ENCODE measurements at regions not wholly inside any gene's neighbourhood (a gene's known extent, or its start where the extent isn't known, plus 50 kb on each side); places are given as distances from the start of the nearest gene placed in this dataset.

DNA sequence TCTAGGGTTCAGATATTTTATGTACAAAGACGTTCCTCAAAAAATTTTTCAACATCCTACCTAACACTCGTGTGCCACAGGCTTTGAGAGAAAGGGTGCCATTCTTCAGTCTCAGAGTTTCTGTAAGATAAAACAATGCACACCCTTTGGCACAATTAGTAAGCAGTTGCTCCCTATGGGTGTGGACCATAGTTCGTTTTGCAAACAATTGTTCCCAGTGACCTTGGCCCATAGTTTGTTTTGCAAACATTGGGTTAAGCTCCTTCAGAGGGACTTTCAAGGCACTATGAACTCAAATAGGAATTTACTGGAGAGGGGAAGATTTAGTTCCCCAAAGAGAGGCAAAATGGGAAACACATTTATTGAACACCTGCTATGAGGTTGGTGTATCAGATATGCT, 220.3 kb upstream of the CA10 start (continued):
- TF ChIP-seq ZNF768 (CRISPR knock-in tag; IDR thresholded peaks at IDR 0.05) (no peak), DMAP1 (CRISPR knock-in tag; IDR thresholded peaks at IDR 0.05) (no peak), EED (CRISPR knock-in tag; IDR thresholded peaks at IDR 0.05) (no peak), TARDBP (CRISPR knock-in tag; IDR thresholded peaks at IDR 0.05) (no peak), SIN3B (IDR thresholded peaks at IDR 0.05; ENCODE audit: low read length) (no peak), ZNF468 (CRISPR knock-in tag; IDR thresholded peaks at IDR 0.05) (no peak), ZIK1 (CRISPR knock-in tag; IDR thresholded peaks at IDR 0.05; ENCODE audit: borderline replicate concordance, low read depth) (no peak), JDP2 (CRISPR knock-in tag; IDR thresholded peaks at IDR 0.05; ENCODE audit: borderline replicate concordance) (no peak), HDAC6 (IDR thresholded peaks at IDR 0.05; ENCODE audit: low read depth, low read length) (no peak), ZNF235 (CRISPR knock-in tag; IDR thresholded peaks at IDR 0.05; ENCODE audit: borderline replicate concordance) (no peak), ZNF337 (CRISPR knock-in tag; IDR thresholded peaks at IDR 0.05; ENCODE audit: borderline replicate concordance, low read depth) (no peak), SSRP1 (CRISPR knock-in tag; IDR thresholded peaks at IDR 0.05) (no peak), ZSCAN5A (CRISPR knock-in tag; IDR thresholded peaks at IDR 0.05; ENCODE audit: borderline replicate concordance) (no peak), SOX5 (CRISPR knock-in tag; IDR thresholded peaks at IDR 0.05; ENCODE audit: borderline replicate concordance) (peak; percentile 78), PAF1 (CRISPR knock-in tag; IDR thresholded peaks at IDR 0.05) (no peak), ZNF205 (CRISPR knock-in tag; IDR thresholded peaks at IDR 0.05) (no peak), THYN1 (CRISPR knock-in tag; IDR thresholded peaks at IDR 0.05; ENCODE audit: borderline replicate concordance, low read depth) (no peak), PPARG (CRISPR knock-in tag; conservative IDR thresholded peaks at IDR 0.05) (0 out of 2 replicates have a peak, but pooled peaks have one; percentile 27), MEIS2 (CRISPR knock-in tag; IDR thresholded peaks at IDR 0.05) (no peak), TGIF2 (CRISPR knock-in tag; IDR thresholded peaks at IDR 0.05) (no peak), HNF4A (CRISPR knock-in tag; IDR thresholded peaks at IDR 0.05) (0 out of 2 replicates have a peak, but pooled peaks have one; percentile 17), MAF1 (CRISPR knock-in tag; IDR thresholded peaks at IDR 0.05; ENCODE audit: borderline replicate concordance) (no peak), SOX6 (IDR thresholded peaks at IDR 0.05) (no peak), SOX6 (CRISPR knock-in tag; IDR thresholded peaks at IDR 0.05) (peak; percentile 75), ZNF567 (CRISPR knock-in tag; IDR thresholded peaks at IDR 0.05; ENCODE audit: borderline replicate concordance) (no peak), ZNF354B (CRISPR knock-in tag; IDR thresholded peaks at IDR 0.05) (no peak), ZNF589 (CRISPR knock-in tag; conservative IDR thresholded peaks at IDR 0.05) (no peak), XBP1 (CRISPR knock-in tag; IDR thresholded peaks at IDR 0.05) (no peak)
- TF ChIP-seq, protein P1, sequence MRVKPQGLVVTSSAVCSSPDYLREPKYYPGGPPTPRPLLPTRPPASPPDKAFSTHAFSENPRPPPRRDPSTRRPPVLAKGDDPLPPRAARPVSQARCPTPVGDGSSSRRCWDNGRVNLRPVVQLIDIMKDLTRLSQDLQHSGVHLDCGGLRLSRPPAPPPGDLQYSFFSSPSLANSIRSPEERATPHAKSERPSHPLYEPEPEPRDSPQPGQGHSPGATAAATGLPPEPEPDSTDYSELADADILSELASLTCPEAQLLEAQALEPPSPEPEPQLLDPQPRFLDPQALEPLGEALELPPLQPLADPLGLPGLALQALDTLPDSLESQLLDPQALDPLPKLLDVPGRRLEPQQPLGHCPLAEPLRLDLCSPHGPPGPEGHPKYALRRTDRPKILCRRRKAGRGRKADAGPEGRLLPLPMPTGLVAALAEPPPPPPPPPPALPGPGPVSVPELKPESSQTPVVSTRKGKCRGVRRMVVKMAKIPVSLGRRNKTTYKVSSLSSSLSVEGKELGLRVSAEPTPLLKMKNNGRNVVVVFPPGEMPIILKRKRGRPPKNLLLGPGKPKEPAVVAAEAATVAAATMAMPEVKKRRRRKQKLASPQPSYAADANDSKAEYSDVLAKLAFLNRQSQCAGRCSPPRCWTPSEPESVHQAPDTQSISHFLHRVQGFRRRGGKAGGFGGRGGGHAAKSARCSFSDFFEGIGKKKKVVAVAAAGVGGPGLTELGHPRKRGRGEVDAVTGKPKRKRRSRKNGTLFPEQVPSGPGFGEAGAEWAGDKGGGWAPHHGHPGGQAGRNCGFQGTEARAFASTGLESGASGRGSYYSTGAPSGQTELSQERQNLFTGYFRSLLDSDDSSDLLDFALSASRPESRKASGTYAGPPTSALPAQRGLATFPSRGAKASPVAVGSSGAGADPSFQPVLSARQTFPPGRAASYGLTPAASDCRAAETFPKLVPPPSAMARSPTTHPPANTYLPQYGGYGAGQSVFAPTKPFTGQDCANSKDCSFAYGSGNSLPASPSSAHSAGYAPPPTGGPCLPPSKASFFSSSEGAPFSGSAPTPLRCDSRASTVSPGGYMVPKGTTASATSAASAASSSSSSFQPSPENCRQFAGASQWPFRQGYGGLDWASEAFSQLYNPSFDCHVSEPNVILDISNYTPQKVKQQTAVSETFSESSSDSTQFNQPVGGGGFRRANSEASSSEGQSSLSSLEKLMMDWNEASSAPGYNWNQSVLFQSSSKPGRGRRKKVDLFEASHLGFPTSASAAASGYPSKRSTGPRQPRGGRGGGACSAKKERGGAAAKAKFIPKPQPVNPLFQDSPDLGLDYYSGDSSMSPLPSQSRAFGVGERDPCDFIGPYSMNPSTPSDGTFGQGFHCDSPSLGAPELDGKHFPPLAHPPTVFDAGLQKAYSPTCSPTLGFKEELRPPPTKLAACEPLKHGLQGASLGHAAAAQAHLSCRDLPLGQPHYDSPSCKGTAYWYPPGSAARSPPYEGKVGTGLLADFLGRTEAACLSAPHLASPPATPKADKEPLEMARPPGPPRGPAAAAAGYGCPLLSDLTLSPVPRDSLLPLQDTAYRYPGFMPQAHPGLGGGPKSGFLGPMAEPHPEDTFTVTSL (CRISPR knock-in tag; IDR thresholded peaks at IDR 0.05; ENCODE audit: borderline replicate concordance): 0 out of 2 replicates have a peak, but pooled peaks have one; percentile 21

Measured in HepG2 (cell line).